AG09309 (cell line): ENCODE measurements at regions not wholly inside any gene's neighbourhood (a gene's known extent, or its start where the extent isn't known, plus 50 kb on each side); places are given as distances from the start of the nearest gene placed in this dataset.

ENCODE experiments used
- DNase-seq: peaks from one replicate; pipeline ENCODE4 v3.0.0-alpha.2; 2010; ENCODE audit warnings: low read depth
- H3K4me3 ChIP-seq: 2 replicates; pipeline ENCODE4 v1.5.1; 2011; ENCODE audit warnings: mild to moderate bottlenecking, low read depth, low read length, moderate library complexity; ENCODE audit not compliant: control insufficient read depth
- CTCF ChIP-seq: IDR thresholded peaks from 2 replicates; pipeline ENCODE4 v1.5.1; 2011; ENCODE audit warnings: mild to moderate bottlenecking, low read depth, low read length, inconsistent platforms; ENCODE audit not compliant: insufficient read depth, control insufficient read depth; ENCODE audit errors: missing control alignments

- no peak for DNase-seq
- no peak overlapping the region for H3K4me3 ChIP-seq
- peak; percentile 14 for TF ChIP-seq CTCF
Observed at GRCh38 chr4:55184600-55185523, 59.5 kb upstream of the KDR start.

DNA sequence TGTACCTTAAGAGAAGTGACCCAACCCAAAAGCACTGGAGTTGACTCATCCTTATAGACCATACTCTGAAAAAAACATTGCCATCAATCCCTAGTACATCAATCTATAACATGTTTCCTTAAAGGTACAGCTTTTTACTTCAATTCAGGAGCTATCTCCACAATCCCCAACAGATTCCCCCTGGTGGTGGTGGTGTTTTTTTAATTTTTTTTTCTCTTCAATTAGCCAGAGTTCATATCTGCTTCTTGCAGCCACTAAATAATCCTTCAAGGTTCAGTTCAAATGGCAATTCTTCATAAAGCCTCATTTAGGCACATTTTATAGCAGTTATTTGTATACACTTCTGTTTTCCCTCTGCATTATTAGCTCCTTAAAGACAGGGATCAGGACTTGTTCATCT is 60.7 kb upstream of the KDR start:
- DNase-seq: no peak
- no peak for TF ChIP-seq CTCF
- H3K4me3 ChIP-seq: no peak overlapping the region

GRCh38 chr4:55186700-55187099 is 61.3 kb upstream of the KDR start:
- no peak for DNase-seq
- H3K4me3 ChIP-seq: no peak overlapping the region
- no peak for TF ChIP-seq CTCF

- DNase-seq: no peak
- no peak for TF ChIP-seq CTCF
- no peak overlapping the region for H3K4me3 ChIP-seq
Observed at GRCh38 chr4:55214172-55214571, 88.8 kb upstream of the KDR start.

DNA sequence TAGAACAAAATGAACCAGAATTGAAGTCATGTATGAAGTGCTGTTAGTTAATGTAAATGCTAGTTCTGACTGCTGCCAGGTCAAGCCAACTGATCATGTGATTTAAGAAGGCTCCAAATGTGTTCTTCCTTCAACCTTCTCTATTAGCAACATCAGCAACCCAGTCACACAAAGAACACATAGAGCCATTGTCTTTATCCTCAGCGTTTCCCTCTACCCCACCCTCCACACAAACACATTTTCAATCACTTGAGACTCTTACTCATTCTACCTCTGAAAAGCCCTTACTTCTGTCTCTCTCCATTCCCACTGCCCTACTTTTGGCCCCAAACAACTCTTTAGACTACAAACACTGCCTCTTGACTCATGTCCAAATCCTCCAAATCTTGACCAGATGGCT is 89.7 kb upstream of the KDR start:
- TF ChIP-seq CTCF: no peak
- H3K4me3 ChIP-seq: no peak overlapping the region
- no peak for DNase-seq

GRCh38 chr4:55216863-55217635 is 91.7 kb upstream of the KDR start:
- TF ChIP-seq CTCF: no peak
- DNase-seq: no peak
- no peak overlapping the region for H3K4me3 ChIP-seq
